ENCODE measurements at regions not wholly inside any gene's neighbourhood (a gene's known extent, or its start where the extent isn't known, plus 50 kb on each side); places are given as distances from the start of the nearest gene placed in this dataset.

DNA sequence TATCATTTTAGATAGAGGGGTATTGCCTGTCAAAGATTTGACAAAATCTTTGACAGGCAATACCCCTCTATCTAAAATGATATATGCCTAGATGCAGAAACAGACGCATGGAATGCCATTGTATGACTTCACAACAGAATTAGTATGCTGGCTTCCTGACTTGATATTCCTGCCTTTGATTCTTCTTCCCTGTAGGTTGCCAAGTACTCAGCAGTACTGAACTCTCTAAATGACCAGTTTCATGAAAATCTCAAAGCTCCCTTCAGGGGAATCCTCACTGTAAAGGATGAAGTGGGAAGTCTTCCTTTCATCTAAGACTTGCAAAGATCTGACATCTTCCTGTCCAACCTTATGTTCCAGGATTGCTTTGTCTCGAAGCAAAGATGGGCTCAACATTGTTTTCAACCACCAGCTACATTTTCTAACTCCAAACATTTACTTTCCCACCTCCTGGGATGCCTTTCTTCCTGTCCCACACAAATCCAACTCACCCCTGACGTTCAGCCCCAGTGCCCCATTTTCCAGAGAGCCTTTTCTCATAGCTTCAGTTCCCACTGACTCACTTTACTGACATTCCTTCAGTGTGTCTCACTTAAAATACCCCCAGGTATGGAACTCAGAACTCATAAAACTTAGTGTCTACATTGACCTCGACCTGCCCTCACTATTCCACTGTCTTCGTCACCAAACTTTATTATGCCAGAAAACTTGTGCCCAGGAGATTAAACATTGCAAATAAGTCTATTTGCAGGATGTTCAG lies 67.3 kb upstream of the KCNJ6 start:
- TF ChIP-seq CTCF (IDR thresholded peaks at IDR 0.05): no peak
- no peak for ATAC-seq (ENCODE audit: low FRiP score)

DNA sequence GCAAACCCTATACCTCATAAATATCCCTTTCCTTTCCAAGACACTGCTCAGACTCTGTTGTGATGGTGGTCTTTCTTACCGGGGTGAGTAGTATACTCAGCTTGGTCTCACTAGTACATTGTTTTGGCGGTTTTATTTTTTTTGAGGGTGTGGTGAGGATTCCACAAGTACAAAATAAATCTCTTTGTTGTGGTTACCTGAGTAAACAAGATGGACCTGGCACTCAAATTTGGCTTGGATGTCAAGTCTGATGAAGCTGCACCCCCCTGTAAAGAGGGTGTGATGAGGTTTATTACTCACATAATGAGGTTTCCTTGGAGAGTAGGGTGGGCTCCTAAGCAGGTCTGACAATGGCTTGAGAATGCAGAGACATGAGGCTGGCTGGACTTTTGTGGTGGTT lies 68.2 kb upstream of the KCNJ6 start:
- no peak for DNase-seq (ENCODE audit: low spot score)
- no peak for ATAC-seq (ENCODE audit: low FRiP score)
- TF ChIP-seq CTCF (IDR thresholded peaks at IDR 0.05): no peak

More for the DNA sequence above, 67.3 kb upstream of the KCNJ6 start:
- no peak for DNase-seq (ENCODE audit: low spot score)

DNA sequence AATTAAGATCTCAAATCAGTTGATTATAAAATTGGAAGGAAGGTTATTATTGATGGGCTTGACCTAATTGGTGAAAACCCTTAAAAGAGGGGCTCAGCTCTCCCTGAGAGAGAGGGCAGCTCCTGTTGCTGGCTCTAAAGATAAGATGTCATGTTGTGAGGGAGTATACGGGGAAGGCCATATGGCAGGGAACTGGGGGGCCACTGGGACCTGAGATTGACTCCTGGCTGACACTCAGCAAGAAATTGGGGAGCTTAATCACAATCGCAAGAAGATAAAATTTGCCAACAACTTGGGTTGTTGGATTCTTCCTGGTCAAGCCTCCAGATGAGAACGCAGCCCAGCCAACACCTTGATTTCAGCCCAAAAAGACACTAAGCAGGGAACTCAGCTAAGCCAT lies 69.7 kb upstream of the KCNJ6 start:
- TF ChIP-seq CTCF (IDR thresholded peaks at IDR 0.05): no peak
- ATAC-seq (ENCODE audit: low FRiP score): no peak
- DNase-seq (ENCODE audit: low spot score): no peak

DNA sequence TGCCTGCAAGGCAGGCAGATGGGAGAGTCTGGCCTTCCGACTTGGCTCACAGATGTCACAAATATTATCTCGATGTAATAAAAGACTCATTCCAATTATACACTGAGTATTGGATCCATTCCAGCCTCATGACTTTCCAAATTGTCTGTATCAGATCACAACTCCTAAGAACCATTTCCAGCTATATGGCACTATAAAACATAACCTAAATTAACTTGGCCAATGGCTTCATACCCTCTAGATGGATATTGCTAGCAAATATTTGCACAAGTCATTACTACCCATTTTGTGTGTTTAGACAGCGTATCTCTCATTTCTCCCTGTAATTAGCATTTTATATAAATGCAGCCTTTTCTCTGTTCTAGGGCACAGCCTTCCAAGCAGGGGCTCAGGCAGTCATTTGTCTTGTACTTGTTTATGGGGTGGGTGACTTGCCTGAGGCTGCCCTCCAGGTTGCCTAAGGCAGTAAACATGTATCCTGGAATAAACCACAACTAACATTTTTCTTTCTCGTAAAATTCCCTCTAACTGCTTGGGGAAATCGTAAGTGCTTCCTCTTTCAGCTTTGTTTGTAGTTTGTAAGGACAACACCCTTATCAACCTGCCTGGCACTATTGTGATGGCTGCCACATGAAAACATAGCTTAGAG lies 70.6 kb upstream of the KCNJ6 start:
- ATAC-seq (ENCODE audit: low FRiP score): no peak
- TF ChIP-seq CTCF (IDR thresholded peaks at IDR 0.05): no peak
- no peak for DNase-seq (ENCODE audit: low spot score)

- ATAC-seq (ENCODE audit: low FRiP score) (no peak), DNase-seq (ENCODE audit: low spot score) (no peak)
- no peak for TF ChIP-seq CTCF (IDR thresholded peaks at IDR 0.05)
These were observed 71.4 kb upstream of the KCNJ6 start for GRCh38 chr21:37987668-37988067.

- ATAC-seq (ENCODE audit: low FRiP score): no peak
- DNase-seq (ENCODE audit: low spot score): no peak
- TF ChIP-seq CTCF (IDR thresholded peaks at IDR 0.05): no peak
These were observed 76.8 kb upstream of the KCNJ6 start for GRCh38 chr21:37993071-37993470.

GRCh38 chr21:37994211-37994610 lies 78.0 kb upstream of the KCNJ6 start:
- no peak for DNase-seq (ENCODE audit: low spot score)
- ATAC-seq (ENCODE audit: low FRiP score): no peak
- TF ChIP-seq CTCF (IDR thresholded peaks at IDR 0.05): no peak
